ENCODE measurements at regions not wholly inside any gene's neighbourhood (a gene's known extent, or its start where the extent isn't known, plus 50 kb on each side); places are given as distances from the start of the nearest gene placed in this dataset.

DNA sequence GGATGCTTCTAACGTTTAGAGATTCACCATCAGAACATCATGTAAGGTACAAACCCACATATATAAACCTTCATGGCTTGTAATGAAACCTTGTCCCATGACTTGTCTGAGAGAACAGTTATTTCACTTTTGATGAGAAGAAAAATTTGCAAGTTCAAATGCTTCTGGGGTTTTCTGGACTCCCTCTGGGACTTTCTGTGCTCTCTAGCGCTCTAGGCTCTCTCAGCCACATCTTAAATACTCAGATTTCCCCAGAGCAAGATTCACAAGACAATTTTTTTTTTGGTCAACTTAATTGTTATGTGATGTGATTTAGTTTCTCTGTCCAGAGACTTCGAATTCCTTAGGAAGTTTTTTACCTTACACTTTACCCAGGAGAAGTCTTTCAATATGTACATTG lies 282.8 kb upstream of the EDNRB start:
- TF ChIP-seq, protein P1, sequence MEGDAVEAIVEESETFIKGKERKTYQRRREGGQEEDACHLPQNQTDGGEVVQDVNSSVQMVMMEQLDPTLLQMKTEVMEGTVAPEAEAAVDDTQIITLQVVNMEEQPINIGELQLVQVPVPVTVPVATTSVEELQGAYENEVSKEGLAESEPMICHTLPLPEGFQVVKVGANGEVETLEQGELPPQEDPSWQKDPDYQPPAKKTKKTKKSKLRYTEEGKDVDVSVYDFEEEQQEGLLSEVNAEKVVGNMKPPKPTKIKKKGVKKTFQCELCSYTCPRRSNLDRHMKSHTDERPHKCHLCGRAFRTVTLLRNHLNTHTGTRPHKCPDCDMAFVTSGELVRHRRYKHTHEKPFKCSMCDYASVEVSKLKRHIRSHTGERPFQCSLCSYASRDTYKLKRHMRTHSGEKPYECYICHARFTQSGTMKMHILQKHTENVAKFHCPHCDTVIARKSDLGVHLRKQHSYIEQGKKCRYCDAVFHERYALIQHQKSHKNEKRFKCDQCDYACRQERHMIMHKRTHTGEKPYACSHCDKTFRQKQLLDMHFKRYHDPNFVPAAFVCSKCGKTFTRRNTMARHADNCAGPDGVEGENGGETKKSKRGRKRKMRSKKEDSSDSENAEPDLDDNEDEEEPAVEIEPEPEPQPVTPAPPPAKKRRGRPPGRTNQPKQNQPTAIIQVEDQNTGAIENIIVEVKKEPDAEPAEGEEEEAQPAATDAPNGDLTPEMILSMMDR (IDR thresholded peaks at IDR 0.05): no peak
- TF ChIP-seq EZH2 (IDR thresholded peaks at IDR 0.05; ENCODE audit: borderline replicate concordance, insufficient read depth, low read depth, low read length, poor library complexity, severe bottlenecking): no peak

Data from B cell (primary cell).